ENCODE measurements at regions not wholly inside any gene's neighbourhood (a gene's known extent, or its start where the extent isn't known, plus 50 kb on each side); places are given as distances from the start of the nearest gene placed in this dataset.

- no peak for TF ChIP-seq CTCF (IDR thresholded peaks at IDR 0.05; ENCODE audit: control extremely low read depth in 1 of 3, insufficient read depth in 1 of 3, low read depth in 1 of 3, low read length in 3 of 3)
- TF ChIP-seq EP300 (IDR thresholded peaks at IDR 0.05; ENCODE audit: borderline replicate concordance in 1 of 2, low read depth in 2 of 2, low read length in 2 of 2), result no peak
- no peak for TF ChIP-seq RBBP5 (IDR thresholded peaks at IDR 0.05; ENCODE audit: borderline replicate concordance, low read depth, low read length)
- no peak for TF ChIP-seq EGR1 (IDR thresholded peaks at IDR 0.05; ENCODE audit: borderline replicate concordance, low read depth, low read length)
- no peak for TF ChIP-seq RNF2 (IDR thresholded peaks at IDR 0.05; ENCODE audit: borderline replicate concordance, low read depth, low read length, missing control alignments, poor library complexity, severe bottlenecking)
- TF ChIP-seq POLR2A (IDR thresholded peaks at IDR 0.05; ENCODE audit: control extremely low read depth in 1 of 2, low read depth in 2 of 2, low read length in 2 of 2), result no peak
- no peak for TF ChIP-seq USF2 (IDR thresholded peaks at IDR 0.05; ENCODE audit: low read length)
- no peak for TF ChIP-seq PHF8 (conservative IDR thresholded peaks at IDR 0.05; ENCODE audit: low read depth, low read length)
- TF ChIP-seq EZH2 (IDR thresholded peaks at IDR 0.05; ENCODE audit: low read depth, low read length, severe bottlenecking), result no peak
- TF ChIP-seq SP4 (IDR thresholded peaks at IDR 0.05; ENCODE audit: low read length), result no peak
- TF ChIP-seq BRCA1 (IDR thresholded peaks at IDR 0.05; ENCODE audit: low read depth, low read length), result no peak
- TF ChIP-seq SRF (IDR thresholded peaks at IDR 0.05; ENCODE audit: low read depth, low read length), result no peak
- TF ChIP-seq ATF3 (IDR thresholded peaks at IDR 0.05; ENCODE audit: insufficient read depth, low read depth, low read length), result no peak
Measured at GRCh38 chr12:46491548-46491947, 119.0 kb upstream of the SLC38A2 start.
